SK-N-SH treated with all-trans-retinoic acid at 6 μM for 48 hours (cell line): ENCODE measurements at regions not wholly inside any gene's neighbourhood (a gene's known extent, or its start where the extent isn't known, plus 50 kb on each side); places are given as distances from the start of the nearest gene placed in this dataset.
A peak's percentile ranks its signal among the peaks of the same experiment; 100 is the strongest.

ENCODE experiments used
- ATAC-seq: fragments of 200-7000 bp; cut with Tn5 transposase; 3 replicates; pipeline ENCODE4 v1.9.1; 2020; ENCODE audit warnings: mild to moderate bottlenecking, moderate library complexity
- ARNTL ChIP-seq: fragments of 450-650 bp; formaldehyde crosslinking; IDR thresholded peaks from 2 replicates; pipeline ENCODE4 v1.5.0; 2020; ENCODE audit warnings: low read depth, mild to moderate bottlenecking, moderate library complexity, borderline replicate concordance
- BACH2 ChIP-seq: fragments of 250-450 bp; sonication (Bioruptor Pico); IDR thresholded peaks from 2 replicates; pipeline ENCODE4 v1.9.0; 2021; ENCODE audit warnings: mild to moderate bottlenecking, borderline replicate concordance
- CSDC2 ChIP-seq: fragments of 250-450 bp; sonication (Bioruptor Pico); IDR thresholded peaks from 2 replicates; pipeline ENCODE4 v1.5.0; 2020; ENCODE audit warnings: mild to moderate bottlenecking, moderate library complexity
- CSRNP3 ChIP-seq: fragments of 250-450 bp; sonication (Bioruptor Pico); IDR thresholded peaks from 2 replicates; pipeline ENCODE4 v1.5.1; 2021; ENCODE audit warnings: mild to moderate bottlenecking, moderate library complexity
- ESRRG ChIP-seq: fragments of 250-450 bp; sonication (Bioruptor Pico); IDR thresholded peaks from 2 replicates; pipeline ENCODE4 v1.6.1; 2021; ENCODE audit warnings: mild to moderate bottlenecking
- GLIS3 ChIP-seq: fragments of 250-450 bp; sonication (Bioruptor Pico); IDR thresholded peaks from 2 replicates; pipeline ENCODE4 v1.5.0; 2020; ENCODE audit warnings: mild to moderate bottlenecking, moderate library complexity
- ISL1 ChIP-seq: fragments of 250-450 bp; sonication (Bioruptor Pico); IDR thresholded peaks from 2 replicates; pipeline ENCODE4 v2.1.2; 2022; ENCODE audit warnings: mild to moderate bottlenecking, moderate library complexity
- OSR1 ChIP-seq: fragments of 250-450 bp; sonication (Bioruptor Pico); IDR thresholded peaks from 2 replicates; pipeline ENCODE4 v1.8.0; 2022; ENCODE audit warnings: moderate library complexity, mild to moderate bottlenecking, inconsistent platforms
- PATZ1 ChIP-seq: fragments of 250-450 bp; sonication (Bioruptor Pico); IDR thresholded peaks from 2 replicates; pipeline ENCODE4 v1.8.0; 2020; ENCODE audit warnings: mild to moderate bottlenecking, moderate library complexity, borderline replicate concordance
- POU6F1 ChIP-seq: fragments of 250-450 bp; sonication (Bioruptor Pico); IDR thresholded peaks from 2 replicates; pipeline ENCODE4 v1.8.0; 2021; ENCODE audit warnings: low read depth, mild to moderate bottlenecking, moderate library complexity, borderline replicate concordance
- PPARA ChIP-seq: fragments of 250-450 bp; sonication (Bioruptor Pico); IDR thresholded peaks from 2 replicates; pipeline ENCODE4 v1.5.0; 2020; ENCODE audit warnings: mild to moderate bottlenecking, borderline replicate concordance
- TCF4 ChIP-seq: fragments of 250-450 bp; sonication (Bioruptor Pico); IDR thresholded peaks from 2 replicates; pipeline ENCODE4 v1.8.0; 2021; ENCODE audit warnings: mild to moderate bottlenecking, moderate library complexity, borderline replicate concordance
- TOX ChIP-seq: fragments of 250-450 bp; sonication (Bioruptor Pico); IDR thresholded peaks from 2 replicates; pipeline ENCODE4 v1.8.0; 2021; ENCODE audit warnings: mild to moderate bottlenecking, moderate library complexity, borderline replicate concordance
- TSHZ2 ChIP-seq: fragments of 250-450 bp; sonication (Bioruptor Pico); IDR thresholded peaks from 2 replicates; pipeline ENCODE4 v1.5.0; 2020; ENCODE audit warnings: mild to moderate bottlenecking, moderate library complexity
- ZC3H10 ChIP-seq: fragments of 250-450 bp; sonication (Bioruptor Pico); IDR thresholded peaks from 2 replicates; pipeline ENCODE4 v1.5.1; 2021; ENCODE audit warnings: mild to moderate bottlenecking, moderate library complexity
- ZFP3 ChIP-seq: fragments of 250-450 bp; sonication (Bioruptor Pico); IDR thresholded peaks from 2 replicates; pipeline ENCODE4 v1.5.0; 2020; ENCODE audit warnings: mild to moderate bottlenecking, moderate library complexity
- ZNF565 ChIP-seq: fragments of 450-650 bp; formaldehyde crosslinking; conservative IDR thresholded peaks from 2 replicates; pipeline ENCODE4 v1.5.0; 2020; ENCODE audit warnings: low read depth, mild to moderate bottlenecking, moderate library complexity
- ZNF70 ChIP-seq: fragments of 450-650 bp; formaldehyde crosslinking; IDR thresholded peaks from 2 replicates; pipeline ENCODE4 v1.5.0; 2020; ENCODE audit warnings: mild to moderate bottlenecking, moderate library complexity
- ZNF8 ChIP-seq: fragments of 450-650 bp; formaldehyde crosslinking; IDR thresholded peaks from 2 replicates; pipeline ENCODE4 v1.5.0; 2020; ENCODE audit warnings: mild to moderate bottlenecking, moderate library complexity

- ATAC-seq, result no peak
- TF ChIP-seq ZNF8 (CRISPR knock-in tag) (no peak), ARNTL (CRISPR knock-in tag) (no peak), ESRRG (CRISPR knock-in tag) (no peak), ZNF70 (CRISPR knock-in tag) (no peak), CSRNP3 (no peak), TSHZ2 (no peak), ZC3H10 (no peak)
These were observed 264.2 kb upstream of the ROPN1 start for GRCh38 chr3:124256156-124256555.

- ATAC-seq, result no peak
- TF ChIP-seq OSR1 (CRISPR knock-in tag) (no peak), TCF4 (CRISPR knock-in tag) (no peak), ESRRG (CRISPR knock-in tag) (no peak), ZC3H10 (no peak), ZNF565 (CRISPR knock-in tag) (no peak), PATZ1 (CRISPR knock-in tag) (no peak)
These were observed 264.7 kb upstream of the ROPN1 start for GRCh38 chr3:124256599-124256998.

- peak; percentile 9; the same call in 1 of the 3 replicates for ATAC-seq
- TF ChIP-seq ARNTL (CRISPR knock-in tag), result no peak
- TF ChIP-seq BACH2 (CRISPR knock-in tag), result no peak
- TF ChIP-seq PATZ1 (CRISPR knock-in tag), result no peak
- no peak for TF ChIP-seq GLIS3 (CRISPR knock-in tag)
These were observed 265.5 kb upstream of the ROPN1 start for GRCh38 chr3:124257336-124257864.

GRCh38 chr3:124258057-124258500, 266.2 kb upstream of the ROPN1 start:
- no peak for TF ChIP-seq ZFP3 (CRISPR knock-in tag)
- no peak for TF ChIP-seq OSR1 (CRISPR knock-in tag)
- no peak for TF ChIP-seq TSHZ2
- no peak for TF ChIP-seq ISL1
- TF ChIP-seq PATZ1 (CRISPR knock-in tag), result no peak
- no peak for TF ChIP-seq ZNF565 (CRISPR knock-in tag)
- no peak for TF ChIP-seq TOX (CRISPR knock-in tag)
- TF ChIP-seq CSDC2 (CRISPR knock-in tag), result no peak
- no peak for TF ChIP-seq ESRRG (CRISPR knock-in tag)
- no peak for TF ChIP-seq PPARA
- TF ChIP-seq BACH2 (CRISPR knock-in tag), result no peak
- TF ChIP-seq POU6F1 (CRISPR knock-in tag), result no peak
- no peak for TF ChIP-seq ZNF70 (CRISPR knock-in tag)
- ATAC-seq, result peak; percentile 77
